Progenitor cell of endocrine pancreas (in vitro differentiated cells): ENCODE measurements at regions not wholly inside any gene's neighbourhood (a gene's known extent, or its start where the extent isn't known, plus 50 kb on each side); places are given as distances from the start of the nearest gene placed in this dataset.

Experiments
- DNase-seq: peaks from one replicate; pipeline ENCODE4 v3.0.0; 2021; ENCODE audit warnings: low spot score; ENCODE audit not compliant: unreplicated experiment
- H3K27ac Mint-ChIP-seq: 2 replicates; pipeline ENCODE4 v1.8.0; 2021; ENCODE audit warnings: mild to moderate bottlenecking, moderate library complexity, mixed read lengths
- H3K27me3 Mint-ChIP-seq: 2 replicates; pipeline ENCODE4 v1.8.0; 2021; ENCODE audit warnings: mixed read lengths
- H3K36me3 Mint-ChIP-seq: 2 replicates; pipeline ENCODE4 v1.8.0; 2022; ENCODE audit warnings: mixed read lengths; ENCODE audit not compliant: insufficient read depth
- H3K4me1 Mint-ChIP-seq: 2 replicates; pipeline ENCODE4 v1.8.0; 2021; ENCODE audit warnings: low read depth, mixed read lengths
- H3K4me3 Mint-ChIP-seq: 2 replicates; pipeline ENCODE4 v1.8.0; 2021; ENCODE audit warnings: low read depth, mild to moderate bottlenecking, moderate library complexity, mixed read lengths
- H3K9me3 Mint-ChIP-seq: 2 replicates; pipeline ENCODE4 v1.8.0; 2021; ENCODE audit warnings: low read depth, mixed read lengths
- CTCF ChIP-seq: fragments of 200-600 bp; sonication (generic); IDR thresholded peaks from one replicate; pipeline ENCODE4 v1.5.0; 2021; ENCODE audit warnings: antibody characterized with exemption, mild to moderate bottlenecking; ENCODE audit not compliant: unreplicated experiment

GRCh38 chr1:200473698-200474371 lies 64.0 kb upstream of the ZNF281 start:
- H3K4me3 Mint-ChIP-seq = no peak overlapping the region
- H3K9me3 Mint-ChIP-seq = no peaks in the 10 kb centered on the region
- no peak overlapping the region for H3K27ac Mint-ChIP-seq
- H3K27me3 Mint-ChIP-seq = no peaks in the 10 kb centered on the region
- peaks cover 11% of the 10 kb centered on the region for H3K4me1 Mint-ChIP-seq
- no peaks in the 10 kb centered on the region for H3K36me3 Mint-ChIP-seq
- no peak for TF ChIP-seq CTCF
- DNase-seq = no peak

DNA sequence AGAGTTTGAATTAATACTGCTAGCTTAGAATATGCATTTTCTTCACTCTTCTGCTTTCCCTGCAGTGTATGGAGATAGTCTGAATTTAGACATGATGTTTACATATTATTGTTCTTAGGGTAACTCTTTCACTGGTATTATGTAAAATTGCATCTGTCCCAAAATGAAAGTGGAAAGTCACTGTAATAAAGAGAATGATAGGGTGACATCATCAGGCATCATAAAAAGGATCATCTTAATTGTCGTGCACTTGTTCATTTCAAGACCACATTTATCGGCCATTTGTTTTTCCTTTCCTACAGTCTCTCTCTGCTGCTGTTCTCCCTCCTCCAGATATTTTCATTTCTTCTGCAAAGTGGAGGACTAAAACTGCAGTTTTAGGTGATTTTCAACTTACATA lies 61.9 kb upstream of the ZNF281 start:
- Mint-ChIP-seq H3K4me1 (peaks cover 12% of the 10 kb centered on the region), H3K27me3 (no peaks in the 10 kb centered on the region), H3K36me3 (no peaks in the 10 kb centered on the region), H3K9me3 (no peaks in the 10 kb centered on the region), H3K4me3 (no peak overlapping the region), H3K27ac (no peak overlapping the region)
- no peak for TF ChIP-seq CTCF
- no peak for DNase-seq

DNA sequence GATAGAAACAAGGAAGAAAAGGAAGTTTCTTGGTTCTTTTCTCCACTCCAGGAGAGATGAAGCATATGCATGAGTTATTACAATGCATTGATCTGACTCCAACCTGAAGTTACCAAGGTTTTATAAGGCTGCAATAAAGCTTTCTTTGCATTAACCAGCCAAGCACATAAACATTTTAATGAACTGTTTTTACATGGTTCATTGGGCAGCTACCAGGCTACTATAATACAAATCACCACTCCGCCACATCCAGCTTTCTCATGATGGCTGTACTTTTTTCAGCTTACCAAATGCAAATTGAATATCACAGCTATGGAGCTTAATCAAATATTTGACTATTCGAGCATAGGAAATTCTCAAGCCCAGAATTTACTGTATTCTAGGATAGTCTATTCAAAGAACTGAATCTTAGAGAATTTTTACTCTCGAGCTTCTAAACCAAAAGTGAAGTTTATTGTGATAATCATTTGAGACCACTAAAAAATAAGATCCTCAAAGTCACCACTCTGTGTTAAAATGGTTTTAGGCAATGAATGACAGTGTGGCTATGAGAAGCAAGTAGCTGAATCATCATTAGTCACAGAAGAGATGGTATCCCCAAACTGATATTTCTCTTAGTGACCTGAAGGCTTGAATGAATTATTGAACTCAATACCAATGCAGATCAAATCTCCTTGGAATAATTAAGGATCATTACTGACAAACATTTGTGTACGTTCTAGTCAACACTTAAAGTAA lies 58.6 kb upstream of the ZNF281 start:
- peaks cover 3% of the 10 kb centered on the region for H3K4me1 Mint-ChIP-seq
- H3K27me3 Mint-ChIP-seq = no peaks in the 10 kb centered on the region
- TF ChIP-seq CTCF = no peak
- no peaks in the 10 kb centered on the region for H3K9me3 Mint-ChIP-seq
- H3K4me3 Mint-ChIP-seq = no peak overlapping the region
- H3K27ac Mint-ChIP-seq = no peak overlapping the region
- H3K36me3 Mint-ChIP-seq = no peaks in the 10 kb centered on the region
- DNase-seq = no peak

DNA sequence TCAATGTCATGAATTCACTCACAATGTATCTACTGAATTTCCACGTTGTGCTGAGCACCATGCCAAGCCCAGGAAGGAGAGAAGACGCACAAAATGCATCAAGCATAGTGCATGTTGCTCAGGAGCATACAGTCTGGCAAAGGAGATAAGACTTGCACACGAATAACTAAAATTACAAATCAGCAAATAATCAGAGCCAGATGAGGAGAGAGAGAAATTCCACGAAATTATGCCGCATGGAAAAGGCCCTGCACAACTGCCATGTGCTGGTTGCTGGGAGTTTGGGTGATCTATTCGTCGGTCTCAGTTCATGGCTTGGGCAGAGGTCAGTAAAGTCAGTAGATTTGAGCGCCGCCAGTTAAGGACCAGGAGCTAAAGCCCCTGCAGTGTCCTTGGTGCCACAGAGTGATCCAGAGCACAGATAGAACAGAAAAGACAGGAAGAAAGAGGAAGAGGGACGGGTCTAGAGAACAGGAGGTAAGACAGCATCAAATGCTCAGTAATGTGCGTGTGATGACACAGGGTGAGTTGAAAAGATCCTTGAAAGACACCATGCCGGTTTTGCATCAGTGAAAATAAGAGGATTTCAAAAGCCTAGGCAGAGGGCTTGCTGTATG lies 55.1 kb upstream of the ZNF281 start:
- no peaks in the 10 kb centered on the region for H3K27me3 Mint-ChIP-seq
- H3K4me1 Mint-ChIP-seq = peaks cover 9% of the 10 kb centered on the region
- no peaks in the 10 kb centered on the region for H3K9me3 Mint-ChIP-seq
- no peak overlapping the region for H3K4me3 Mint-ChIP-seq
- DNase-seq = no peak
- no peak for TF ChIP-seq CTCF
- no peak overlapping the region for H3K27ac Mint-ChIP-seq
- H3K36me3 Mint-ChIP-seq = no peaks in the 10 kb centered on the region
